Forelimb muscle (tissue), 1 donor: ENCODE measurements at regions not wholly inside any gene's neighbourhood (a gene's known extent, or its start where the extent isn't known, plus 50 kb on each side); places are given as distances from the start of the nearest gene placed in this dataset.

Experiments
- DNase-seq: peaks from one replicate; pipeline ENCODE4 v3.0.0-alpha.2; 2013; ENCODE audit warnings: low read depth

- no peak for DNase-seq
Measured at GRCh38 chr18:29560270-29560669, 1383.3 kb upstream of the CDH2 start.

- no peak for DNase-seq
Measured at GRCh38 chr18:29556070-29556469, 1379.1 kb upstream of the CDH2 start.

GRCh38 chr18:29549759-29550158 lies 1372.8 kb upstream of the CDH2 start:
- DNase-seq: no peak

GRCh38 chr18:29547626-29548025 lies 1370.7 kb upstream of the CDH2 start:
- DNase-seq: no peak

- DNase-seq: no peak
Measured at GRCh38 chr18:29540548-29540947, 1363.6 kb upstream of the CDH2 start.

- DNase-seq: no peak
Measured at GRCh38 chr18:29531746-29532145, 1354.8 kb upstream of the CDH2 start.

GRCh38 chr18:29523371-29523770 lies 1346.4 kb upstream of the CDH2 start:
- DNase-seq: no peak

GRCh38 chr18:29512761-29513160 lies 1335.8 kb upstream of the CDH2 start:
- DNase-seq: no peak

GRCh38 chr18:29512203-29512602 lies 1335.3 kb upstream of the CDH2 start:
- no peak for DNase-seq

GRCh38 chr18:29501952-29502351 lies 1325.0 kb upstream of the CDH2 start:
- DNase-seq: no peak

- DNase-seq: peak; percentile 19
Measured at GRCh38 chr18:29496152-29496680, 1319.3 kb upstream of the CDH2 start.

- DNase-seq: no peak
Measured at GRCh38 chr18:29494371-29494770, 1317.4 kb upstream of the CDH2 start.

GRCh38 chr18:29491907-29492306 lies 1315.0 kb upstream of the CDH2 start:
- no peak for DNase-seq

- DNase-seq: no peak
Measured at GRCh38 chr18:29488617-29489016, 1311.7 kb upstream of the CDH2 start.

GRCh38 chr18:29465526-29465925 lies 1288.6 kb upstream of the CDH2 start:
- no peak for DNase-seq

- DNase-seq: no peak
Measured at GRCh38 chr18:29459972-29460371, 1283.0 kb upstream of the CDH2 start.

- no peak for DNase-seq
Measured at GRCh38 chr18:29457316-29457889, 1280.5 kb upstream of the CDH2 start.

GRCh38 chr18:29449424-29449823 lies 1272.5 kb upstream of the CDH2 start:
- peak; percentile 71 for DNase-seq

- no peak for DNase-seq
Measured at GRCh38 chr18:29439398-29439797, 1262.5 kb upstream of the CDH2 start.

- no peak for DNase-seq
Measured at GRCh38 chr18:29436459-29436858, 1259.5 kb upstream of the CDH2 start.

GRCh38 chr18:29434650-29435049 lies 1257.7 kb upstream of the CDH2 start:
- no peak for DNase-seq

- DNase-seq: no peak
Measured at GRCh38 chr18:29430416-29430815, 1253.5 kb upstream of the CDH2 start.

GRCh38 chr18:29418136-29418535 lies 1241.2 kb upstream of the CDH2 start:
- no peak for DNase-seq

- DNase-seq: no peak
Measured at GRCh38 chr18:29406996-29407395, 1230.1 kb upstream of the CDH2 start.
